ENCODE measurements at regions not wholly inside any gene's neighbourhood (a gene's known extent, or its start where the extent isn't known, plus 50 kb on each side); places are given as distances from the start of the nearest gene placed in this dataset.

- no peak for DNase-seq (ENCODE audit: extremely low read depth, insufficient read length)
- Histone ChIP-seq H3K4me3 (replicated peaks; ENCODE audit: low read depth, low read length) (no peak overlapping the region), H3K36me3 (ENCODE audit: control insufficient read depth, insufficient read depth, low read length) (no peaks in the 10 kb centered on the region), H3K27me3 (replicated peaks; ENCODE audit: control insufficient read depth, insufficient read depth, low read length) (no peaks in the 10 kb centered on the region)
- no peak for TF ChIP-seq CTCF (IDR thresholded peaks at IDR 0.05; ENCODE audit: insufficient read depth, low read length, poor library complexity, severe bottlenecking)
Observed at GRCh38 chr13:107250628-107251027, 682.7 kb upstream of the ARGLU1 start.

DNA sequence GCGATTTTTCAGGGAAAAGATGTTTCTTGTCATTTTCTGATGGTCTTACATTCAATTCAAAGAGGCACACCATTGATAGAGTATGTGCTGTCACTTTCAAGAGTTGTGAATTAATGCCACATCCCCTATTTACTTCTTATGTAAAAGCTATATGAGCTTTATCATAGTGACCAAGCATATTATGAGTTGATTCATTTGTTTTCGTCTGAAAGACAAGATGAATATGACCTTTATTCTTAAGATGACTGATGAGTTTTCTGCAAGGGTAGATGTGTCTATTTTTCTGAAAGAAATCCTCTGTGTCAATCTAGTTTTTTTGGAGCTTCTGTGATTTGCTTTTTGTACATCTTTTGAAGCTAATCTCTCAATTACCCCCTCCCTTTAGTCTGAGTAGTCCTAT is 676.3 kb upstream of the ARGLU1 start:
- no peak for TF ChIP-seq CTCF (IDR thresholded peaks at IDR 0.05; ENCODE audit: insufficient read depth, low read length, poor library complexity, severe bottlenecking)

DNA sequence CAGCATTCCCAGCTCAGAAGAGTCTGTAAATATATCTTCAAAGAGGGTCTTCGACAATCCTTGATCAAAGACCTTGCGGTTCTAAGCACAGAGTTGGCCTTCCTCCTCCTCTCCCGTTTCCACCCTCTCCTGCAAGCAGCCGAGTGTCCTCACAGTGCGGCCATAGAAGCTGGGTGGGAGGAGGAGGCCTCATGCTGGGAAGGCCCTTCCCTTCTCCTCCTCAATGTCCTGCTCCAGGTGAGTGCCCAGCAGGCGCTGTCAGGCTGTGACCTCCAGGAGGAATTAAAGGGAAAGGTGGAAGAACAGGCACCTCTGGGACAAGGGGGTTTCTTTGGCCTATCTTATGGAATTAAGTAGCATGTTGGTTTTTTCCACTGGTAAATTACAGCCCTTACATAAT is 674.2 kb upstream of the ARGLU1 start:
- Histone ChIP-seq H3K4me3 (replicated peaks; ENCODE audit: low read depth, low read length) (no peak overlapping the region), H3K27me3 (replicated peaks; ENCODE audit: control insufficient read depth, insufficient read depth, low read length) (no peaks in the 10 kb centered on the region), H3K36me3 (ENCODE audit: control insufficient read depth, insufficient read depth, low read length) (no peaks in the 10 kb centered on the region)
- DNase-seq (ENCODE audit: extremely low read depth, insufficient read length): no peak
- no peak for TF ChIP-seq CTCF (IDR thresholded peaks at IDR 0.05; ENCODE audit: insufficient read depth, low read length, poor library complexity, severe bottlenecking)

More for the DNA sequence above, 676.3 kb upstream of the ARGLU1 start:
- no peak overlapping the region for H3K4me3 ChIP-seq (replicated peaks; ENCODE audit: low read depth, low read length)
- DNase-seq (ENCODE audit: extremely low read depth, insufficient read length): no peak
- H3K36me3 ChIP-seq (ENCODE audit: control insufficient read depth, insufficient read depth, low read length): no peaks in the 10 kb centered on the region
- H3K27me3 ChIP-seq (replicated peaks; ENCODE audit: control insufficient read depth, insufficient read depth, low read length): no peaks in the 10 kb centered on the region

GRCh38 chr13:107241381-107241780 is 673.4 kb upstream of the ARGLU1 start:
- no peaks in the 10 kb centered on the region for H3K36me3 ChIP-seq (ENCODE audit: control insufficient read depth, insufficient read depth, low read length)
- no peak for TF ChIP-seq CTCF (IDR thresholded peaks at IDR 0.05; ENCODE audit: insufficient read depth, low read length, poor library complexity, severe bottlenecking)
- no peak overlapping the region for H3K4me3 ChIP-seq (replicated peaks; ENCODE audit: low read depth, low read length)
- no peak for DNase-seq (ENCODE audit: extremely low read depth, insufficient read length)
- H3K27me3 ChIP-seq (replicated peaks; ENCODE audit: control insufficient read depth, insufficient read depth, low read length): no peaks in the 10 kb centered on the region

DNA sequence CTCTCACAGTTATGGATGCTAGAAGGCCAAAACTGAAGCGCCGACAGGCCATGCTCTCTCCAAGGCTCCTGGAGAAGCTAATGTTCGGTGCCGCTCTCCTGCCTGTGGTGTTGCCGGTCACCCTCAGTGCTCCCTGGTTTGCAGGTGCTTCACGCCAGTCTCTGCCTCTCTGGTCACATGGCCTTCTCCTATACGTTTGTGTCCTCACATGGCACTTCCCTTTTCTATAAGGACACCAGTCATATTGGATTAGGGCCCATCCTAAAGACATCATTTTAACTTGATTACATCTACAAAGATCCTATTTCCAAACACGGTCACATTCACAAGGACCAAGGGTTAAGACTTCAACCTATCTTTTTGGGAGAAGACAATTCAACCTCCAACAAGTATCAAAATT is 671.3 kb upstream of the ARGLU1 start:
- no peaks in the 10 kb centered on the region for H3K27me3 ChIP-seq (replicated peaks; ENCODE audit: control insufficient read depth, insufficient read depth, low read length)
- H3K36me3 ChIP-seq (ENCODE audit: control insufficient read depth, insufficient read depth, low read length): no peaks in the 10 kb centered on the region
- DNase-seq (ENCODE audit: extremely low read depth, insufficient read length): no peak
- no peak for TF ChIP-seq CTCF (IDR thresholded peaks at IDR 0.05; ENCODE audit: insufficient read depth, low read length, poor library complexity, severe bottlenecking)
- no peak overlapping the region for H3K4me3 ChIP-seq (replicated peaks; ENCODE audit: low read depth, low read length)

- no peaks in the 10 kb centered on the region for H3K36me3 ChIP-seq (ENCODE audit: control insufficient read depth, insufficient read depth, low read length)
- H3K4me3 ChIP-seq (replicated peaks; ENCODE audit: low read depth, low read length): no peak overlapping the region
- H3K27me3 ChIP-seq (replicated peaks; ENCODE audit: control insufficient read depth, insufficient read depth, low read length): no peaks in the 10 kb centered on the region
- TF ChIP-seq CTCF (IDR thresholded peaks at IDR 0.05; ENCODE audit: insufficient read depth, low read length, poor library complexity, severe bottlenecking): no peak
- no peak for DNase-seq (ENCODE audit: extremely low read depth, insufficient read length)
Observed at GRCh38 chr13:107238262-107238981, 670.5 kb upstream of the ARGLU1 start.
